Neural crest cell (in vitro differentiated cells): ENCODE measurements at regions not wholly inside any gene's neighbourhood (a gene's known extent, or its start where the extent isn't known, plus 50 kb on each side); places are given as distances from the start of the nearest gene placed in this dataset.

Source experiments
- DNase-seq: peaks from one replicate; pipeline ENCODE4 v3.0.0; 2021; ENCODE audit warnings: low read depth, mixed read lengths, low spot score
- H3K27ac Mint-ChIP-seq: one replicate; pipeline ENCODE4 v1.8.0; 2021; ENCODE audit warnings: mild to moderate bottlenecking, mixed read lengths; ENCODE audit not compliant: unreplicated experiment
- H3K27me3 Mint-ChIP-seq: 2 replicates; pipeline ENCODE4 v1.8.0; 2021; ENCODE audit warnings: low read depth, mild to moderate bottlenecking, mixed read lengths
- H3K36me3 Mint-ChIP-seq: 2 replicates; pipeline ENCODE4 v1.8.0; 2021; ENCODE audit warnings: low read depth, mild to moderate bottlenecking, mixed read lengths
- H3K4me1 Mint-ChIP-seq: 2 replicates; pipeline ENCODE4 v1.8.0; 2021; ENCODE audit warnings: mixed read lengths
- H3K4me3 Mint-ChIP-seq: one replicate; pipeline ENCODE4 v1.8.0; 2021; ENCODE audit warnings: mild to moderate bottlenecking, mixed read lengths
- H3K9me3 Mint-ChIP-seq: 2 replicates; pipeline ENCODE4 v1.8.0; 2021; ENCODE audit warnings: mixed read lengths
- TF ChIP-seq, protein P1 (sequence below): fragments of 200-600 bp; sonication (generic); conservative IDR thresholded peaks from 2 replicates; pipeline ENCODE4 v1.5.0; 2021; ENCODE audit warnings: antibody characterized with exemption, mild to moderate bottlenecking

GRCh38 chr21:23438081-23438480 is 2169.2 kb downstream of the MRPL39 start:
- H3K4me3 Mint-ChIP-seq: no peak overlapping the region
- peaks cover 5% of the 10 kb centered on the region for H3K9me3 Mint-ChIP-seq
- no peaks in the 10 kb centered on the region for H3K36me3 Mint-ChIP-seq
- no peaks in the 10 kb centered on the region for H3K4me1 Mint-ChIP-seq
- H3K27me3 Mint-ChIP-seq: no peaks in the 10 kb centered on the region
- no peak for DNase-seq
- no peak overlapping the region for H3K27ac Mint-ChIP-seq
- TF ChIP-seq, protein P1, sequence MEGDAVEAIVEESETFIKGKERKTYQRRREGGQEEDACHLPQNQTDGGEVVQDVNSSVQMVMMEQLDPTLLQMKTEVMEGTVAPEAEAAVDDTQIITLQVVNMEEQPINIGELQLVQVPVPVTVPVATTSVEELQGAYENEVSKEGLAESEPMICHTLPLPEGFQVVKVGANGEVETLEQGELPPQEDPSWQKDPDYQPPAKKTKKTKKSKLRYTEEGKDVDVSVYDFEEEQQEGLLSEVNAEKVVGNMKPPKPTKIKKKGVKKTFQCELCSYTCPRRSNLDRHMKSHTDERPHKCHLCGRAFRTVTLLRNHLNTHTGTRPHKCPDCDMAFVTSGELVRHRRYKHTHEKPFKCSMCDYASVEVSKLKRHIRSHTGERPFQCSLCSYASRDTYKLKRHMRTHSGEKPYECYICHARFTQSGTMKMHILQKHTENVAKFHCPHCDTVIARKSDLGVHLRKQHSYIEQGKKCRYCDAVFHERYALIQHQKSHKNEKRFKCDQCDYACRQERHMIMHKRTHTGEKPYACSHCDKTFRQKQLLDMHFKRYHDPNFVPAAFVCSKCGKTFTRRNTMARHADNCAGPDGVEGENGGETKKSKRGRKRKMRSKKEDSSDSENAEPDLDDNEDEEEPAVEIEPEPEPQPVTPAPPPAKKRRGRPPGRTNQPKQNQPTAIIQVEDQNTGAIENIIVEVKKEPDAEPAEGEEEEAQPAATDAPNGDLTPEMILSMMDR: no peak

DNA sequence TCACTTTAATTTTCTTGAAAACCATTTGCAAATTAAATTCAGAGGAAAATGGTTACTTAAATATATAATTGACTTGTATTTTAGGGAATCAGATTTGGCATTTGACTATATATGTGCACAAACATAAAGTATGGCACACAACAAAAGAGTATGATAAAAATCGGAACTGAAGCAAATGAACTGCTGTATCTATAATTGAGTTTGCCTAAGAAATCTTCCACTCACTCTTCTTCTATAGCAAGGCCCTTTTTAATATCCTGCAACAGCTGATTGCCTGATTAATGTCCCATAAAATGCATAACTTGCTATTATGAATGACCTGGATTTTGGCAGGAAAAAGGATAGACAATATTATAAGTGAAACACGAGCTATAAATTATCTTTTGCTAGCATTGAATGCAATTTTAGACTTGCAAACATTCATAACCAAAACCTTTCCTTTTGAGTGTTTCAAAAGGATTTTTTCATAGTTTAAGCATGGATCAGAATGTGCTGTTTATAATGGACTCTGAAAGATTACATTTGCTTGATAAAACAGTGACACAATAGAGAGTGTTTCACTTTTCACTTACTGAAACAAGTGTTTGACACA is 2204.3 kb downstream of the MRPL39 start:
- peaks cover 4% of the 10 kb centered on the region for H3K4me1 Mint-ChIP-seq
- DNase-seq: no peak
- H3K27ac Mint-ChIP-seq: no peak overlapping the region
- no peaks in the 10 kb centered on the region for H3K27me3 Mint-ChIP-seq
- H3K36me3 Mint-ChIP-seq: no peaks in the 10 kb centered on the region
- no peaks in the 10 kb centered on the region for H3K9me3 Mint-ChIP-seq
- TF ChIP-seq, protein P1: no peak
- H3K4me3 Mint-ChIP-seq: no peak overlapping the region

- Mint-ChIP-seq H3K36me3 (no peaks in the 10 kb centered on the region), H3K27ac (no peak overlapping the region), H3K4me3 (no peak overlapping the region), H3K4me1 (peaks cover 4% of the 10 kb centered on the region), H3K9me3 (no peaks in the 10 kb centered on the region), H3K27me3 (no peaks in the 10 kb centered on the region)
- no peak for DNase-seq
- TF ChIP-seq, protein P1: peak; percentile 58
Observed at GRCh38 chr21:23401278-23401677, 2206.0 kb downstream of the MRPL39 start.

DNA sequence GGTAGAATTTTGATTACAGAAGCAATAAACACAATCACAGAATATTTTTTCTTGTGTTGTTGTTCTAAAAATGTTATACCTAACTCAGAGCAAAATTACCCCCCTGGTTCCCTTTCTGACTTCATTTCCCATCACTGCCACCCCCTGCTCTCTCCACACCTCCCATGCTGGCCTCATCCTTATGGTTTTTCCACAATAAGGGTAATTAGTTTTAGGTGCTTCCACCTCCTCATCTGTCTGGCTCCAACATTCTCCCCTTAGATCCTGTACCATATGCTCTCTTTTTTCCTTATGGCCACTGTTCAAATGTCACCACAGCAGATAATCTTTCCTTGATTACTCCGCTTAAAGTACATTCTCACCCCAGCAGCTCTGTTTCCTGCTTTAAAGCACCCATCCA is 2208.6 kb downstream of the MRPL39 start:
- no peak for DNase-seq
- H3K9me3 Mint-ChIP-seq: no peaks in the 10 kb centered on the region
- peaks cover 4% of the 10 kb centered on the region for H3K4me1 Mint-ChIP-seq
- H3K27me3 Mint-ChIP-seq: no peaks in the 10 kb centered on the region
- no peak overlapping the region for H3K4me3 Mint-ChIP-seq
- no peaks in the 10 kb centered on the region for H3K36me3 Mint-ChIP-seq
- TF ChIP-seq, protein P1: no peak
- H3K27ac Mint-ChIP-seq: no peak overlapping the region

DNA sequence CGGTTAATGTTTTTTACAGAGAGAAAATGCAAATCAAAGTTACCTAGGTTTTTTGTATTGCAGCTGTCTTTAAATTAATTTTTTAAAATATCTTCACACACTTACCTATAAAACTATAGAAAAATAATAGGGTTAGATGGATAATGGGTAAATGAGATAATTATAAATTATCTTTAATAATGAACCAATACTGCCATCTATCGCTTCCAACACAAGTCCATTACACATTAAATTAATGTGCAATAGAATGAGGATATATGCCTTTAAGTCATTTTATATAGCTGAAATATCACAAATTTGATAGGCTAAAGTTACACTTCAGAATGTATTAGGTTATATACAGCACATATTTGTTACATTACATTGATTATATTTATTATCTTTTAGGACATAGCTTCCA is 2212.8 kb downstream of the MRPL39 start:
- peaks cover 4% of the 10 kb centered on the region for H3K4me1 Mint-ChIP-seq
- no peak overlapping the region for H3K4me3 Mint-ChIP-seq
- DNase-seq: no peak
- no peaks in the 10 kb centered on the region for H3K27me3 Mint-ChIP-seq
- no peak overlapping the region for H3K27ac Mint-ChIP-seq
- no peaks in the 10 kb centered on the region for H3K36me3 Mint-ChIP-seq
- no peaks in the 10 kb centered on the region for H3K9me3 Mint-ChIP-seq
- TF ChIP-seq, protein P1: no peak
